ENCODE measurements at regions not wholly inside any gene's neighbourhood (a gene's known extent, or its start where the extent isn't known, plus 50 kb on each side); places are given as distances from the start of the nearest gene placed in this dataset.

- no peak overlapping the region for H3K23ac ChIP-seq (ENCODE audit: low read length)
- WGBS (ENCODE audit: extremely low coverage, insufficient coverage, low lambda C conversion rate): no CpG with 5 or more reads among the region's 4 CpGs
- no peaks in the 10 kb centered on the region for H3K27me3 ChIP-seq (ENCODE audit: insufficient read depth, low read length, poor library complexity)
- no peak overlapping the region for H4K8ac ChIP-seq (ENCODE audit: low read depth, low read length)
- no peak overlapping the region for H2BK5ac ChIP-seq (ENCODE audit: low read length)
- H3K4me2 ChIP-seq (ENCODE audit: low read length): no peak overlapping the region
- H3K4me1 ChIP-seq (ENCODE audit: control insufficient read depth, low read depth, low read length): no peaks in the 10 kb centered on the region
- no peak overlapping the region for H3K18ac ChIP-seq (ENCODE audit: low read length)
- H2BK15ac ChIP-seq (replicated peaks; ENCODE audit: low read depth): no peak overlapping the region
- H3K4me3 ChIP-seq (ENCODE audit: low read length): no peak overlapping the region
- no peak overlapping the region for H2BK120ac ChIP-seq (ENCODE audit: low read depth, low read length)
- no peaks in the 10 kb centered on the region for H3K79me1 ChIP-seq (ENCODE audit: low read length)
- H3K4ac ChIP-seq (ENCODE audit: low read depth, low read length): no peak overlapping the region
- H3K9ac ChIP-seq (ENCODE audit: low read length): no peak overlapping the region
- no peak overlapping the region for H2AK5ac ChIP-seq (ENCODE audit: low read length)
- H3K79me2 ChIP-seq (ENCODE audit: control insufficient read depth, insufficient read depth, low read length): no peaks in the 10 kb centered on the region
- no peak overlapping the region for H3K56ac ChIP-seq (ENCODE audit: low read length)
- no peaks in the 10 kb centered on the region for H3K36me3 ChIP-seq (ENCODE audit: control insufficient read depth, insufficient read depth, low read length)
- DNase-seq: peak; percentile 35
- H3K27ac ChIP-seq (ENCODE audit: low read depth, low read length): no peak overlapping the region
- no peak overlapping the region for H4K5ac ChIP-seq (ENCODE audit: low read length)
These were observed 103.8 kb downstream of the DDX53 start for GRCh38 chrX:23103546-23103945.

DNA sequence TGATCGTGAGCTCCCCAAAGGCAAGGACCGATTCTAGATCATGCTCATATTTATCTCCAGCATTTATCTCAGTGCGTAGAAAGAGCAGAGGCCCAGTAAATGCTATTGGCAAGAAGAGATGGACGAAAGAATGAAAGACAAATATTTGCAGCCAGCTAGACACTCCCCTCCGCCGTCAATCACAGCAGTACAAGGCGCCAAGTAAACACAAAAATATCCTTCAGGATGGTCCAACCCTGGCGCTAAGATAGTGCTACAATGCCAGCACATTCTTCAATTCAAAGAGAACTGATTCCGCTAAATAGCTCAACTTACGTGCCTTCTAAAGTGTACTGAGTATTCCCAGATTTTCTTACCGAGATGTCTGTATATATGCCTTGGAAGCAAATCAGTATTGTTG lies 114.5 kb downstream of the DDX53 start:
- Histone ChIP-seq H4K5ac (ENCODE audit: low read length) (no peak overlapping the region), H3K9ac (ENCODE audit: low read length) (no peak overlapping the region), H3K27me3 (ENCODE audit: insufficient read depth, low read length, poor library complexity) (no peaks in the 10 kb centered on the region), H2AK5ac (ENCODE audit: low read length) (no peak overlapping the region), H3K79me1 (ENCODE audit: low read length) (no peaks in the 10 kb centered on the region), H2BK5ac (ENCODE audit: low read length) (no peak overlapping the region), H3K4me2 (ENCODE audit: low read length) (no peak overlapping the region), H3K23ac (ENCODE audit: low read length) (no peak overlapping the region), H3K18ac (ENCODE audit: low read length) (no peak overlapping the region), H2BK120ac (ENCODE audit: low read depth, low read length) (no peak overlapping the region), H2BK15ac (replicated peaks; ENCODE audit: low read depth) (no peak overlapping the region), H3K56ac (ENCODE audit: low read length) (no peak overlapping the region), H3K4ac (ENCODE audit: low read depth, low read length) (no peak overlapping the region), H3K4me1 (ENCODE audit: control insufficient read depth, low read depth, low read length) (no peaks in the 10 kb centered on the region), H3K27ac (ENCODE audit: low read depth, low read length) (no peak overlapping the region), H3K4me3 (ENCODE audit: low read length) (no peak overlapping the region), H3K79me2 (ENCODE audit: control insufficient read depth, insufficient read depth, low read length) (no peaks in the 10 kb centered on the region), H3K36me3 (ENCODE audit: control insufficient read depth, insufficient read depth, low read length) (no peaks in the 10 kb centered on the region), H4K8ac (ENCODE audit: low read depth, low read length) (no peak overlapping the region)
- no peak for DNase-seq
- no CpG with 5 or more reads among the region's 11 CpGs for WGBS (ENCODE audit: extremely low coverage, insufficient coverage, low lambda C conversion rate)

GRCh38 chrX:23115651-23116050 lies 115.9 kb downstream of the DDX53 start:
- no CpG with 5 or more reads among the region's 1 CpG for WGBS (ENCODE audit: extremely low coverage, insufficient coverage, low lambda C conversion rate)

GRCh38 chrX:23118163-23118562 lies 118.4 kb downstream of the DDX53 start:
- no peak for DNase-seq
- Histone ChIP-seq H4K5ac (ENCODE audit: low read length) (no peak overlapping the region), H3K56ac (ENCODE audit: low read length) (no peak overlapping the region), H3K9ac (ENCODE audit: low read length) (no peak overlapping the region), H2BK120ac (ENCODE audit: low read depth, low read length) (no peak overlapping the region), H2BK15ac (replicated peaks; ENCODE audit: low read depth) (no peak overlapping the region), H3K36me3 (ENCODE audit: control insufficient read depth, insufficient read depth, low read length) (no peaks in the 10 kb centered on the region), H3K4me1 (ENCODE audit: control insufficient read depth, low read depth, low read length) (no peaks in the 10 kb centered on the region), H3K4me3 (ENCODE audit: low read length) (no peak overlapping the region), H3K27me3 (ENCODE audit: insufficient read depth, low read length, poor library complexity) (no peaks in the 10 kb centered on the region), H3K4ac (ENCODE audit: low read depth, low read length) (no peak overlapping the region), H3K18ac (ENCODE audit: low read length) (no peak overlapping the region), H3K27ac (ENCODE audit: low read depth, low read length) (no peak overlapping the region), H2BK5ac (ENCODE audit: low read length) (no peak overlapping the region), H3K79me1 (ENCODE audit: low read length) (no peaks in the 10 kb centered on the region), H3K4me2 (ENCODE audit: low read length) (no peak overlapping the region), H3K23ac (ENCODE audit: low read length) (no peak overlapping the region), H4K8ac (ENCODE audit: low read depth, low read length) (no peak overlapping the region), H2AK5ac (ENCODE audit: low read length) (no peak overlapping the region), H3K79me2 (ENCODE audit: control insufficient read depth, insufficient read depth, low read length) (no peaks in the 10 kb centered on the region)
- no CpG with 5 or more reads among the region's 2 CpGs for WGBS (ENCODE audit: extremely low coverage, insufficient coverage, low lambda C conversion rate)

More at GRCh38 chrX:23115651-23116050, 115.9 kb downstream of the DDX53 start:
- Histone ChIP-seq H3K18ac (ENCODE audit: low read length) (no peak overlapping the region), H3K4me3 (ENCODE audit: low read length) (no peak overlapping the region), H3K4me1 (ENCODE audit: control insufficient read depth, low read depth, low read length) (no peaks in the 10 kb centered on the region), H3K27ac (ENCODE audit: low read depth, low read length) (no peak overlapping the region), H2BK120ac (ENCODE audit: low read depth, low read length) (no peak overlapping the region), H4K8ac (ENCODE audit: low read depth, low read length) (no peak overlapping the region), H3K56ac (ENCODE audit: low read length) (no peak overlapping the region), H3K9ac (ENCODE audit: low read length) (no peak overlapping the region), H3K23ac (ENCODE audit: low read length) (no peak overlapping the region), H2AK5ac (ENCODE audit: low read length) (no peak overlapping the region), H3K4ac (ENCODE audit: low read depth, low read length) (no peak overlapping the region), H3K4me2 (ENCODE audit: low read length) (no peak overlapping the region), H4K5ac (ENCODE audit: low read length) (no peak overlapping the region), H3K36me3 (ENCODE audit: control insufficient read depth, insufficient read depth, low read length) (no peaks in the 10 kb centered on the region), H3K27me3 (ENCODE audit: insufficient read depth, low read length, poor library complexity) (no peaks in the 10 kb centered on the region), H2BK5ac (ENCODE audit: low read length) (no peak overlapping the region), H3K79me2 (ENCODE audit: control insufficient read depth, insufficient read depth, low read length) (no peaks in the 10 kb centered on the region), H2BK15ac (replicated peaks; ENCODE audit: low read depth) (no peak overlapping the region), H3K79me1 (ENCODE audit: low read length) (no peaks in the 10 kb centered on the region)
- DNase-seq: no peak

DNA sequence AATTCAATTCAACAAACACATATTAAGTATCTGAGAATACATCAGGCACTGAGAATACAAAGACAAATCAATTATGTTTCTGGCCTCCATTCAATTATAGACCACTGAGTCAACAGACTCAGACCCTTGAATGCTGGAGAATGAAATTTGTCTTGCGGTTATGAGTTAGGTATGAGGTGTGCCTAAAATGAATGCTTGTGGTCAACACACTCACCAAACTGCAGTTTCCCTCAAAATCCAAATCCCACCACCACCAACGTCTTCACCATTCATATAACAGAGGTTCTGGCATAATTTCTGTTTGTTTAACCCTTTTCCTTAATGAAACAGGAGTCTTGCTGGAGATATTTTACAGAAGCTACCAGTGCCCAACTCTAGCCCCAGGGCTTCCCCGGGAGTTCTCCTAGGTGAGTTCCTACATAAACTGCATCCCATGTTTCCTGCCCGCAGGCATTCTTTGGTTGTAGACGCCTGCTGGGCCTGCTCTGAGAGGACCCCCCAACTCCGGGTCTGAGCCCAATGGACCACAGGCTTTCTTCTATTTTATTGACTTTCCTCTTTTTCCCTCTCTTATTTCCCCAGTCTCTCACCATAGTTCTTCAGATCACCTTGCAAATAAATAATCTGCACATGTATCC lies 119.2 kb downstream of the DDX53 start:
- Histone ChIP-seq H4K5ac (ENCODE audit: low read length) (no peak overlapping the region), H3K56ac (ENCODE audit: low read length) (no peak overlapping the region)

DNA sequence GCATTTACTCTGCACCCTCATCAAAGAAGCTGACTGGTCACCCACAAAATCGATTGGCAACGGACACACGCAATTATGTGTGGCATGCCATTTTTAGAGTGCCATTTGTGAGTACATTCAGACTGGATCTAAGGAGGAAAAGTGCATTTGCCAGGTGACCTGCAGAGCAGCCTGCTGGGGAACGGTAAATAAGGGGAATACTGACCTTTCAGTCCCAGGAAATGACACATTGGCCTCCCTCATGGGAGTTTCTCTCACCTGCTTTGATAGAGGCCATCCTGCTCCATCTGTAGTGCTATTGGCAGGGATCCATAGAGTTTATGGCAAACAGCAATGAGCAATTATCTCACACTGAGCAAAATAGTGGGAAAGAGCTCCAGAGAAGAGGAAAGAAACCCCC lies 127.8 kb downstream of the DDX53 start:
- Histone ChIP-seq H3K27ac (ENCODE audit: low read depth, low read length) (no peak overlapping the region), H2AK5ac (ENCODE audit: low read length) (no peak overlapping the region), H3K4ac (ENCODE audit: low read depth, low read length) (no peak overlapping the region), H3K4me1 (ENCODE audit: control insufficient read depth, low read depth, low read length) (no peaks in the 10 kb centered on the region), H3K27me3 (ENCODE audit: insufficient read depth, low read length, poor library complexity) (no peaks in the 10 kb centered on the region), H4K5ac (ENCODE audit: low read length) (no peak overlapping the region), H2BK5ac (ENCODE audit: low read length) (no peak overlapping the region), H3K79me2 (ENCODE audit: control insufficient read depth, insufficient read depth, low read length) (no peaks in the 10 kb centered on the region), H3K36me3 (ENCODE audit: control insufficient read depth, insufficient read depth, low read length) (no peaks in the 10 kb centered on the region), H2BK15ac (replicated peaks; ENCODE audit: low read depth) (no peak overlapping the region), H3K4me2 (ENCODE audit: low read length) (no peak overlapping the region), H4K8ac (ENCODE audit: low read depth, low read length) (no peak overlapping the region), H3K9ac (ENCODE audit: low read length) (no peak overlapping the region), H3K56ac (ENCODE audit: low read length) (no peak overlapping the region), H3K23ac (ENCODE audit: low read length) (no peak overlapping the region), H3K79me1 (ENCODE audit: low read length) (no peaks in the 10 kb centered on the region), H3K4me3 (ENCODE audit: low read length) (no peak overlapping the region), H2BK120ac (ENCODE audit: low read depth, low read length) (no peak overlapping the region), H3K18ac (ENCODE audit: low read length) (no peak overlapping the region)
- peak; percentile 5 for DNase-seq
- no CpG with 5 or more reads among the region's 4 CpGs for WGBS (ENCODE audit: extremely low coverage, insufficient coverage, low lambda C conversion rate)

More for the DNA sequence above, 119.2 kb downstream of the DDX53 start:
- Histone ChIP-seq H3K4me2 (ENCODE audit: low read length) (no peak overlapping the region), H2BK5ac (ENCODE audit: low read length) (no peak overlapping the region), H3K36me3 (ENCODE audit: control insufficient read depth, insufficient read depth, low read length) (no peaks in the 10 kb centered on the region), H3K27ac (ENCODE audit: low read depth, low read length) (no peak overlapping the region), H2BK15ac (replicated peaks; ENCODE audit: low read depth) (no peak overlapping the region), H3K4me1 (ENCODE audit: control insufficient read depth, low read depth, low read length) (no peaks in the 10 kb centered on the region), H2BK120ac (ENCODE audit: low read depth, low read length) (no peak overlapping the region), H3K23ac (ENCODE audit: low read length) (no peak overlapping the region), H3K4me3 (ENCODE audit: low read length) (no peak overlapping the region), H3K79me1 (ENCODE audit: low read length) (no peaks in the 10 kb centered on the region), H4K8ac (ENCODE audit: low read depth, low read length) (no peak overlapping the region), H3K9ac (ENCODE audit: low read length) (no peak overlapping the region), H3K4ac (ENCODE audit: low read depth, low read length) (no peak overlapping the region), H2AK5ac (ENCODE audit: low read length) (no peak overlapping the region), H3K79me2 (ENCODE audit: control insufficient read depth, insufficient read depth, low read length) (no peaks in the 10 kb centered on the region), H3K18ac (ENCODE audit: low read length) (no peak overlapping the region), H3K27me3 (ENCODE audit: insufficient read depth, low read length, poor library complexity) (no peaks in the 10 kb centered on the region)
- DNase-seq: peak; percentile 41
- WGBS (ENCODE audit: extremely low coverage, insufficient coverage, low lambda C conversion rate): no CpG with 5 or more reads among the region's 6 CpGs

Data from mesendoderm (in vitro differentiated cells).